Activated gamma-delta T cell treated with anti-CD3 and anti-CD28 coated beads, Interleukin-2, amount 50 U/mL, for 16 hours (primary cell): ENCODE measurements at regions not wholly inside any gene's neighbourhood (a gene's known extent, or its start where the extent isn't known, plus 50 kb on each side); places are given as distances from the start of the nearest gene placed in this dataset.
"Not testable (repeated sequence)": the region's sequence is repeated elsewhere in the genome, so short reads cannot be mapped to it uniquely, and the experiment has no call there.

ENCODE experiments used
- DNase-seq: peaks from one replicate; pipeline ENCODE4 v3.0.0-alpha.2; 2020; ENCODE audit warnings: low read depth

GRCh38 chr15:30760633-30761032 is 134.7 kb downstream of the ARHGAP11B start:
- DNase-seq = not testable (repeated sequence)

- DNase-seq = not testable (repeated sequence)
Measured at GRCh38 chr15:30761365-30761764, 135.4 kb downstream of the ARHGAP11B start.

- DNase-seq = not testable (repeated sequence)
Measured at GRCh38 chr15:30769390-30770124, 134.2 kb upstream of the FAN1 start.

GRCh38 chr15:30770759-30771158 is 133.0 kb upstream of the FAN1 start:
- DNase-seq = no peak

GRCh38 chr15:30783019-30783418 is 120.7 kb upstream of the FAN1 start:
- DNase-seq = no peak

- DNase-seq = no peak
Measured at GRCh38 chr15:30788595-30788994, 115.1 kb upstream of the FAN1 start.

- DNase-seq = no peak
Measured at GRCh38 chr15:30791239-30792175, 112.2 kb upstream of the FAN1 start.

- not testable (repeated sequence) for DNase-seq
Measured at GRCh38 chr15:30792843-30793242, 110.9 kb upstream of the FAN1 start.

GRCh38 chr15:30794388-30794787 is 109.3 kb upstream of the FAN1 start:
- no peak for DNase-seq

GRCh38 chr15:30799565-30799964 is 104.2 kb upstream of the FAN1 start:
- not testable (repeated sequence) for DNase-seq

- not testable (repeated sequence) for DNase-seq
Measured at GRCh38 chr15:30801140-30801895, 102.4 kb upstream of the FAN1 start.

- not testable (repeated sequence) for DNase-seq
Measured at GRCh38 chr15:30802001-30802400, 101.7 kb upstream of the FAN1 start.

- DNase-seq = not testable (repeated sequence)
Measured at GRCh38 chr15:30803703-30804102, 100.0 kb upstream of the FAN1 start.

- no peak for DNase-seq
Measured at GRCh38 chr15:30816430-30816829, 87.3 kb upstream of the FAN1 start.

- peak; percentile 42 for DNase-seq
Measured at GRCh38 chr15:30823068-30823813, 80.5 kb upstream of the FAN1 start.

- DNase-seq = no peak
Measured at GRCh38 chr15:30824518-30825195, 79.1 kb upstream of the FAN1 start.

GRCh38 chr15:30827625-30828303 is 76.0 kb upstream of the FAN1 start:
- no peak for DNase-seq

- not testable (repeated sequence) for DNase-seq
Measured at GRCh38 chr15:30828304-30828639, 75.4 kb upstream of the FAN1 start.

GRCh38 chr15:30830961-30831360 is 72.8 kb upstream of the FAN1 start:
- no peak for DNase-seq

- not testable (repeated sequence) for DNase-seq
Measured at GRCh38 chr15:30833379-30833778, 70.3 kb upstream of the FAN1 start.
